PC-9 (cell line): ENCODE measurements at regions not wholly inside any gene's neighbourhood (a gene's known extent, or its start where the extent isn't known, plus 50 kb on each side); places are given as distances from the start of the nearest gene placed in this dataset.

Experiments used
- BruUV-seq: library from RNA; stranded (reverse); fragments of 400-500 nt; replicated peaks from 2 replicates; lab custom pipeline; 2021; lab: Mats Ljungman, UMichigan
- CTCF ChIA-PET: fragments of 300-600 bp; sonication (Branson Sonifier 250); formaldehyde crosslinking; loops from one replicate; lab custom pipeline; 2022; ENCODE audit warnings: antibody characterized with exemption; lab: Charles Lee
- POLR2A ChIA-PET: fragments of 300-600 bp; sonication (Branson Sonifier 250); formaldehyde crosslinking; loops from one replicate; lab custom pipeline; 2022; ENCODE audit warnings: antibody characterized with exemption; ENCODE audit not compliant: unreplicated experiment; lab: Charles Lee
- DNase-seq, 2 experiments: peaks; one replicate each; pipeline versions ENCODE4 v3.0.0 to v3.0.0-alpha.2; 2015 to 2022; ENCODE audit warnings: mixed read lengths in 1 of 2
- H2AFZ ChIP-seq: fragments of 200-600 bp; sonication (generic); 2 replicates; pipeline ENCODE4 v1.8.1; 2017; ENCODE audit warnings: antibody characterized with exemption
- H3F3A ChIP-seq: fragments of 200-600 bp; sonication (generic); 2 replicates; pipeline ENCODE4 v1.8.1; 2017; ENCODE audit warnings: antibody characterized with exemption, mild to moderate bottlenecking, low read depth; ENCODE audit not compliant: insufficient read depth
- H3K27ac ChIP-seq: fragments of 200-600 bp; sonication (generic); 2 replicates; pipeline ENCODE4 v1.6.1; 2016; ENCODE audit warnings: mixed run types
- H3K27me3 ChIP-seq: fragments of 200-600 bp; sonication (generic); 2 replicates; pipeline ENCODE4 v1.6.1; 2016; ENCODE audit warnings: low read depth, mixed run types; ENCODE audit not compliant: insufficient read depth
- H3K36me3 ChIP-seq: fragments of 200-600 bp; sonication (generic); 2 replicates; pipeline ENCODE4 v1.6.1; 2016; ENCODE audit warnings: low read depth, mixed run types
- H3K4me1 ChIP-seq: fragments of 200-600 bp; sonication (generic); replicated peaks from 2 replicates; pipeline ENCODE4 v1.6.1; 2016; ENCODE audit warnings: mixed run types; ENCODE audit not compliant: insufficient read depth
- H3K4me2 ChIP-seq: fragments of 200-600 bp; sonication (generic); 2 replicates; pipeline ENCODE4 v1.6.1; 2017; ENCODE audit warnings: mixed run types
- H3K4me3 ChIP-seq: fragments of 200-600 bp; sonication (generic); 2 replicates; pipeline ENCODE4 v1.6.1; 2016; ENCODE audit warnings: mixed run types
- H3K79me2 ChIP-seq: fragments of 200-600 bp; sonication (generic); 2 replicates; pipeline ENCODE4 v1.6.1; 2017; ENCODE audit warnings: low read depth, mixed run types
- H3K9me2 ChIP-seq: fragments of 200-600 bp; sonication (generic); 2 replicates; pipeline ENCODE4 v1.8.1; 2017; ENCODE audit warnings: mild to moderate bottlenecking; ENCODE audit not compliant: insufficient read depth
- H3K9me3 ChIP-seq: fragments of 200-600 bp; sonication (generic); 2 replicates; pipeline ENCODE4 v1.8.1; 2016; ENCODE audit warnings: low read depth; ENCODE audit not compliant: insufficient read depth
- H4K20me1 ChIP-seq: fragments of 200-600 bp; sonication (generic); 2 replicates; pipeline ENCODE4 v1.8.1; 2017; ENCODE audit not compliant: insufficient read depth
- CTCF ChIP-seq: fragments of 200-600 bp; sonication (generic); conservative IDR thresholded peaks from 2 replicates; pipeline ENCODE4 v1.6.1; 2017; ENCODE audit warnings: mixed run types, antibody characterized with exemption, mild to moderate bottlenecking, moderate library complexity
- EZH2 ChIP-seq: fragments of 200-600 bp; sonication (generic); IDR thresholded peaks from 2 replicates; pipeline ENCODE4 v1.8.0; 2017; ENCODE audit warnings: antibody characterized with exemption, low read depth
- intact Hi-C: fragments of 100-400 bp; cut with micrococcal nuclease; formaldehyde crosslinking; loops from one replicate; pipeline ENCODE4 v1.10.0; 2022; ENCODE audit not compliant: unreplicated experiment

- no peak for DNase-seq
- no TSS peak for BruUV-seq
- Histone ChIP-seq H3K27ac (no peak overlapping the region), H3K9me3 (no peaks in the 10 kb centered on the region), H3F3A (no peaks in the 10 kb centered on the region), H3K36me3 (no peaks in the 10 kb centered on the region), H3K4me3 (no peak overlapping the region), H3K79me2 (no peaks in the 10 kb centered on the region), H3K4me1 (no peaks in the 10 kb centered on the region), H3K4me2 (no peak overlapping the region), H2AFZ (0 out of 2 replicates have a peak overlapping the region, but pooled peaks have one; percentile 29), H4K20me1 (no peaks in the 10 kb centered on the region), H3K9me2 (no peaks in the 10 kb centered on the region), H3K27me3 (no peaks in the 10 kb centered on the region)
- intact Hi-C loops: no loop called here
- POLR2A ChIA-PET: interaction anchor here (0.6 kb wide), 1 partner anchor 12 kb away, joined by 3 read pairs; no protein-coding TSS in a partner anchor
- TF ChIP-seq CTCF: no peak
- no peak for TF ChIP-seq EZH2
- CTCF ChIA-PET: no interaction called here
Measured at GRCh38 chr1:80806431-80806830, 994.3 kb upstream of the ADGRL2 start.

GRCh38 chr1:80801695-80802094, 999.0 kb upstream of the ADGRL2 start:
- BruUV-seq: no TSS peak
- CTCF ChIA-PET: no interaction called here
- H4K20me1 ChIP-seq: no peaks in the 10 kb centered on the region
- H2AFZ ChIP-seq: no peak overlapping the region
- H3K27ac ChIP-seq: no peak overlapping the region
- H3K4me3 ChIP-seq: no peak overlapping the region
- no peaks in the 10 kb centered on the region for H3K4me1 ChIP-seq
- no peaks in the 10 kb centered on the region for H3K27me3 ChIP-seq
- TF ChIP-seq EZH2 (no peak), CTCF (no peak)
- intact Hi-C loops: no loop called here
- H3K9me2 ChIP-seq: no peaks in the 10 kb centered on the region
- H3F3A ChIP-seq: no peaks in the 10 kb centered on the region
- no peaks in the 10 kb centered on the region for H3K9me3 ChIP-seq
- no peak for DNase-seq
- H3K4me2 ChIP-seq: no peak overlapping the region
- no peaks in the 10 kb centered on the region for H3K79me2 ChIP-seq
- POLR2A ChIA-PET: no interaction called here
- no peaks in the 10 kb centered on the region for H3K36me3 ChIP-seq

- H3K4me1 ChIP-seq: no peaks in the 10 kb centered on the region
- H3K36me3 ChIP-seq: no peaks in the 10 kb centered on the region
- peaks cover 3% of the 10 kb centered on the region; the same call in 1 of the 2 replicates for H3K9me2 ChIP-seq
- no peaks in the 10 kb centered on the region for H4K20me1 ChIP-seq
- ChIA-PET POLR2A (no interaction called here), CTCF (no interaction called here)
- intact Hi-C loops: no loop called here
- no peak for DNase-seq
- no peaks in the 10 kb centered on the region for H3K9me3 ChIP-seq
- no peak overlapping the region for H3K4me3 ChIP-seq
- H3F3A ChIP-seq: no peaks in the 10 kb centered on the region
- BruUV-seq: no TSS peak
- no peak for TF ChIP-seq CTCF
- TF ChIP-seq EZH2: no peak
- H3K4me2 ChIP-seq: no peak overlapping the region
- no peak overlapping the region for H3K27ac ChIP-seq
- H3K79me2 ChIP-seq: no peaks in the 10 kb centered on the region
- H2AFZ ChIP-seq: no peak overlapping the region
- H3K27me3 ChIP-seq: no peaks in the 10 kb centered on the region
Measured at GRCh38 chr1:80799457-80799856, 1001.3 kb upstream of the ADGRL2 start.
